GM12864 (cell line): ENCODE measurements at regions not wholly inside any gene's neighbourhood (a gene's known extent, or its start where the extent isn't known, plus 50 kb on each side); places are given as distances from the start of the nearest gene placed in this dataset.

ENCODE experiments used
- DNase-seq: peaks from one replicate; pipeline ENCODE4 v3.0.0-alpha.2; 2011; ENCODE audit warnings: low read depth
- H3K4me3 ChIP-seq: 2 replicates; pipeline ENCODE4 v1.5.1; 2011; ENCODE audit warnings: mild to moderate bottlenecking, low read depth, low read length, control low read depth
- TF ChIP-seq, protein P1 (sequence below): IDR thresholded peaks from 2 replicates; pipeline ENCODE4 v1.5.1; 2011; ENCODE audit warnings: low read depth, mild to moderate bottlenecking, moderate library complexity, low read length, control low read depth, inconsistent platforms; ENCODE audit errors: missing control alignments

GRCh38 chr11:69353696-69354544 is 60.0 kb downstream of the MYEOV start:
- TF ChIP-seq, protein P1, sequence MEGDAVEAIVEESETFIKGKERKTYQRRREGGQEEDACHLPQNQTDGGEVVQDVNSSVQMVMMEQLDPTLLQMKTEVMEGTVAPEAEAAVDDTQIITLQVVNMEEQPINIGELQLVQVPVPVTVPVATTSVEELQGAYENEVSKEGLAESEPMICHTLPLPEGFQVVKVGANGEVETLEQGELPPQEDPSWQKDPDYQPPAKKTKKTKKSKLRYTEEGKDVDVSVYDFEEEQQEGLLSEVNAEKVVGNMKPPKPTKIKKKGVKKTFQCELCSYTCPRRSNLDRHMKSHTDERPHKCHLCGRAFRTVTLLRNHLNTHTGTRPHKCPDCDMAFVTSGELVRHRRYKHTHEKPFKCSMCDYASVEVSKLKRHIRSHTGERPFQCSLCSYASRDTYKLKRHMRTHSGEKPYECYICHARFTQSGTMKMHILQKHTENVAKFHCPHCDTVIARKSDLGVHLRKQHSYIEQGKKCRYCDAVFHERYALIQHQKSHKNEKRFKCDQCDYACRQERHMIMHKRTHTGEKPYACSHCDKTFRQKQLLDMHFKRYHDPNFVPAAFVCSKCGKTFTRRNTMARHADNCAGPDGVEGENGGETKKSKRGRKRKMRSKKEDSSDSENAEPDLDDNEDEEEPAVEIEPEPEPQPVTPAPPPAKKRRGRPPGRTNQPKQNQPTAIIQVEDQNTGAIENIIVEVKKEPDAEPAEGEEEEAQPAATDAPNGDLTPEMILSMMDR: no peak
- DNase-seq: no peak
- no peak overlapping the region for H3K4me3 ChIP-seq

DNA sequence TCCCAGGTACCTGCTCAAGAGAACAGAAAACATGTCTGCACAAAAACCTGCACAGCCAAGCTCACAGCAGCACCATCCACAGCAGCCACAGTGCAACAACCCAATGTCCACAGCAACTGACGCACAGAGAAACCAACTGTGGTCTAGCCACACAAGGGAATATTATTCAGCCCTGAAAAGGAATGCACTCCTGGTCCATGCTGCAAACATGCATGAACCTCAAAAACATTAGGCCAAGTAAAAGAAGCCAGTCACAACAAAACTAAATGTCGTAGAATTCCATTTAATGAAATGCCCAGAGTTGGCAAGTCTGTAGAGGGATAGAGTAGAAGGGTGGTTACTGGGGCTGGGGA is 60.6 kb downstream of the MYEOV start:
- DNase-seq: no peak
- H3K4me3 ChIP-seq: no peak overlapping the region
- TF ChIP-seq, protein P1: no peak

DNA sequence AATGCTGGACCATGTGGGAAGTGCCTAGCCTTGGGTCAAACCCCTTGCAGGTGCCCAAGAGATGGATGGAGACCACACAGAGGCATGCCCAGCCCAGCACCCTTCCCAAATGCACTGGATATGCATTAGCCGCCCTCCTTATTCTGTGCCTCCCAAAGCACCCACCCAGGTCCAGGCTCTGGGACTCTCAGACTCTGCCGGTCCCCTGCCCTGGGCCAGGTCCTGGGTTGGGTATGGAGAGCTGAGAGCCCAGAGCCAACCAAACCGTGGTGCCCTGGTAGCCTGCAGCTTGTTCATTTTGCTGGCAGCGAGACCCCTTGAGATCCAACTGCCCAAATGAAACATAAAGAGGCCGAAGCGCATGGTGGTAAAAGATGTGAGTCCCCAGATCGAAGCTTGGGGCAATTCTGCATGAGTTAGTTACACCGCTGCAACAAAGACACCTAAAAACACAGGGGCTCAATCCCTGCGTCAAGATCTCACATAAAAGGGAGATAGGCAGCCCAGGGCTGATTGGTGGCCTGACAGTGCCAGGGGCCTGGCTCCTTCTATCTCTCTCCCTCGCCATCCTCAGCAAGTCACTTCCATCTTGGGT is 61.5 kb downstream of the MYEOV start:
- TF ChIP-seq, protein P1: no peak
- DNase-seq: no peak
- H3K4me3 ChIP-seq: no peak overlapping the region

DNA sequence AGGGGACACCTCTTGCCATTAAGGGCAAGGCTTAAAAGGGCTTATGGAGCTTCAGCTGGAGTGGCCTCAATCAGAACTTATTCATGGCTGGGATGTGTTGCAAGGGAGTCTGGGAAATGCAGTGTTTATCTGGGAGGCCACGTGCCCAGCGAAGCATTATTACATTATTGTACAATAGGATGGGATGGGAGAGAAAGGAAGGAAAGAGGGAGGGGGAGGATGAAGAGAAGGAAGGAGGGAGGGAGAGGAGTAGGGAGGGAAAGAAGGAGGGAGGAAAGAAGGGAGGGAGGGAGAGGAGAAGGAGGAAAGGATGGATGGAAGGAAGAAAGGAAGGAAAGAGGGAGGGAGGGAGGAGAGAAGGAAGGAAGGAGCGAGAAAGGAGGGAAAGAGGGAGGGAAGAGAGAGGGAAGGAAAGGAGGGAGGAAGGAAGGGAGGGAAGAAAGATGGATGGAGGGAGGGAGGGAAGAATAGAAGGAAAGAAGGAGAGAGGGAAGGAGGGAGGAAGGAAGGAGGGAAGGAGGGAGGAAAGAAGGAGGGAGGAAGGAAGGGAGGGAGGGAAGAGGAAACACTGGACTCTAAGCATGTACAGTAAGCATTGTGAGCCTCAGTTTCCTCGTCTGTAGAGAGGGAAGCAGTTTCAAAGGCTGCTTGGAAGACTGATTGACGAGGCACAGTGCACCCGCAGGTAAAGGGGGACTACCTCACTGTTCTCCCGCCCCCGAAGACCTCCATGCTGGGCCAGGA is 62.2 kb downstream of the MYEOV start:
- TF ChIP-seq, protein P1: no peak
- no peak overlapping the region for H3K4me3 ChIP-seq
- no peak for DNase-seq

GRCh38 chr11:69356703-69357457 is 62.9 kb downstream of the MYEOV start:
- DNase-seq: no peak
- H3K4me3 ChIP-seq: no peak overlapping the region
- TF ChIP-seq, protein P1: no peak

- H3K4me3 ChIP-seq: no peak overlapping the region
- TF ChIP-seq, protein P1: no peak
- DNase-seq: no peak
These were observed 63.8 kb downstream of the MYEOV start for GRCh38 chr11:69357458-69358397.
